Stimulated activated naive CD4-positive, alpha-beta T cell (primary cell): ENCODE measurements at regions not wholly inside any gene's neighbourhood (a gene's known extent, or its start where the extent isn't known, plus 50 kb on each side); places are given as distances from the start of the nearest gene placed in this dataset.
"Not testable (repeated sequence)": the region's sequence is repeated elsewhere in the genome, so short reads cannot be mapped to it uniquely, and the experiment has no call there.

Experiments
- DNase-seq, 6 experiments: peaks; one replicate each; lab custom pipeline; 2025; lab: John Stamatoyannopoulos, UW

DNA sequence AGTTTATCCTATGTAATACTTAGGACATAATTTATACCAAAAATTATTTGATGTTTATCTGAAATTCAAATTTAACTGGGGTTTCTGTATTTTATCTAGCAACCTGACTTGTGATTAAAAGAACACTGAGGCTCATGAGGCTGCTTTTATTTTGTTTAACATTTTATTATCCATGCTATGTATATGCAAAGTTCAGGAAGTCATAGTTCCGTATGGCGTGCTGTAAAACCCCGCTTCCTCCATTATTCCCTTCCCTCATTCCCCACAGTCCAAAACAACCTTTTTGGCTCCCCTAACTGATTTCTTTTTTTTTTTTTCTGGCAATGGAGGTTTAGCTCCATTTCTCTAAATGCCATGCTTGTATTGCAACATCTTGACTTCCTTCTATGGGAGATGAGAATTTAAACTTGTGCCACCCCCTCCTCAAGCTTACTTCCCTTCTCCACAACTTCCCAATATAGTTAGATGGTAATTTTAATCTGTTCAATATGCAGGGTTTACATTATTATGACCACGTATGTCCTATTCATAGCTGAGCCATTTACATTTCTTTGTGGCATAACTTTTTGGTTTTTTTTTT is 138.0 kb upstream of the DNAH14 start:
- no peak for DNase-seq

DNA sequence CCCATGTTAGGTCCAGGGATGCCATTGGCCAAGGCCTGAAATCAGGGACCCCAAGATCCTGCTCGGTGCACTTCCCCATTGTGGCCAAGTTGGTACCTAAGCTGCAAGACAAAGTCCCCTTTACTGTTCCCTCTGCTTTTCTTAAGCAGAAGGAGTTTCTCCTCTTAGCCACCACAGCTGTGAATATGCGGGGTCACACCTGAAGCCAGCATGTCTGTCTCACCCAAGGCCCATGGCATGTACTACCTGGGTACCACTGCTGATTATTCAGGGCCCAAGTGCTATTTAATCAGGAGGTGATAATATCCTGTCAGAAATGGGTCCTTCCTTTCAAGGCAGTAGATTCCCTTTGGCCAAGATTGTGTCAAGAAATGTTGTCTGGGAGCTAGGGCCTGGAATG is 133.9 kb upstream of the DNAH14 start:
- DNase-seq: no peak

DNA sequence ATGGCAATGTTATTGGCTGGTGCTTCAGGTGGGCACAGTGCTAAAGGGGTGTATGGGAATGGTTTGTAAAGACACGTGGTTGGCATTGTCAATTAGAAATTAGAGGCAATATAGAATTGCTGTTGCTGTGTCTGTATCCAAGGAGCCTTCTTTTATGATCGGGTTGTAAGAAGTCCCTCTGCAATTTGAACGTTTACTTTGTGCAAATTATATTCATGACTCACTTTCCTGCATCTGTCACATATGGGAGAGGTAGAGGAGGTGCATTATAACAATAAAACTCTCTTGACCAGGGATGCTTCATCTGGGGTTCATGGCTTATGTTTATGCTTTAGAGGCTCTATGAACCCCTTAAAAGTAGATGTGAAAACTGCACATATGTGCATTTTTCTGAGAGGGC is 130.4 kb upstream of the DNAH14 start:
- no peak for DNase-seq

DNA sequence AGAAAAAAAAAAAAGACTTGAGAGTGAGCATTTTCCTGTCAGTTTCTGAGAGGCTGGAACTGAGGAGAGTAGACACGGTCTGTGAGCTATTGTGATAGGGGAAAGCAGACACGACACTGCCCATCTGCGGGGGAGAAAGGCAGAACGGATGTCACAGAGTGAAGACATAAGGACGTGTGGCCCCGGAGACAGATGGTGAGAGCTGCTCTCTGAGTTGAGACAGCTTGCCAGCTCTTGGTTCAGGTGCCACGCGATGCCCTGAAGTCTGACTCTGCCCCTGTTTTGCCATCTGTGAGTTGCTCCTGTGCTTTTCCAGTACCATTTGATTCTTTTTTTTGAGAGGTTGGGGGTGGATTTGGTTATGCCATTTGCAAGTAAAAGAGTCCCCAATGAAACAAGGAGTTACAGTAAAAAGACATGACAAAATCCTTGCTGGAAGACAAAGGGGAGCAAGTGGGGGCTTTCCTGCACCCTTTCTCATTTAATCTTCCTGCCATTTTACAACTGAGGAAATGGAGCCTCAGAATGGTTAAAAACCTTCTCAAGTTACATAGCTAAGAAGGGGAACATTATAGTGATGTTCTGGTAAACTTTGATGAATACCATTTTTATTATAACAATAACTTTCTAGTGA is 128.9 kb upstream of the DNAH14 start:
- DNase-seq: no peak

DNA sequence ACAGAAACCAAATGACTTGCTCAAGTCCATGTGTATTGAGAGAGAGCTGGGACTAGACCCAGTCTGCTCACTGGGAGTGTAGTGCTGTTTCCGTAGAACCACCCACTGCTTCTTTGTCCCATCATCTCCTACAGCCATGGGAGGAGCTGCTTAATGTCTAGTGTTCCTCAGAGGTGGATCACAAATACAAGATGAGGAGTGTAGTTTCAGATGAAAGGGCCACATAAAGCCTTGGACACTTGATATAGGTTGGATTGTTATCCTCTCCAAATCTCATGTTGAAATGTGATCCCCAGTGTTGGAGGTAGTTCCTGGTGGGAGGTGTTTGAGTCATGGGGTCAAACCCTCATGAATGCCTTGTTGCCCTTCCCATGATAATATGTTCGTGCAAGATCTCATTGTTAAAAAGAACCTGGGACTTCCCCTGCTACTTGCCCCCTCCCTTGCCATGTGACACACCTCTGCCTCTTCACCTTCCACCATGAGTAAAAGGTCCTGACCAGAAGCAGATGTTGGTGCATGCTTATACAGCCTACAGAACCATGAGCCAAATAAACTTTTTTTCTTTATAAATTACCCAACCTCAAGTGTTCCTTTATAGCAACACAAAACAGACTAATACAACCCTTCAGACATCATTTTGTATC is 127.5 kb upstream of the DNAH14 start:
- no peak for DNase-seq

DNA sequence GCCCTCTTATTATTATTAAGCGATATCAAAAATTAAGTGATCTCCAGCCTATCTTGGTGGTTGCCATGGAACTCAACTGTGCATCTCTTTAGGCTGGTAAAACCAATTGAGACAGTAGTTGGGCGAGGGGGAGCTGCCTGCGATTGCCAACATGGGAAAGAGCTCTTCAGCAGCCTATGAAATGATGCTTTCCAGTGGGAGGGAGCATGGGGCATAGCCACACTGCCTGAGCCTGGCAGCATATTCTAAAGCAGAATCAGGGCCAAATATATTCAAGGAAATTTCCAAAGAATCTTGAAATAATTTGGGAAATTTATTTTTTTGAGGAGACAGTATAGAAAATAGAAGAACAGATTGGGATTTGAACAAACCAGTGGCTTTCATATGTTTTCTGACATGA is 126.9 kb upstream of the DNAH14 start:
- DNase-seq: no peak

DNA sequence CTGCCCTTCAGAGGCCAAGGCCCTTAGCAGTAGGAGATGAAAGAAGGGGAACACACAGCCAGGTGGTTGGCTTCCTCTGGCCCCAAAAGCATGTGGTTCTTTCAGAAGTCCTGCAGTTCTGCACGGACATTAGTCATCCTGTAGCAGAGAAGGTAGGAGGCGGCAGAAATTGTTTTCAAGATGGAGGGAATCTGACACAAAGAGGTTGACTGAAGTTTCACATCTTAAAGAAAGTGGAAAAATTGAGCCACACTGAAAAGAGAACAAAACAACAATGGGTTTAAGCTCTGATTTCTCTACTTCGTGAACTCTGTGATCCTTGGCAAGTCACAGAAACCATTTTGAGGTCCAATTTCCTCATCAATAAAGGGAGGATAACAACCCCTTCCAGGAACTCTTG is 125.3 kb upstream of the DNAH14 start:
- DNase-seq: no peak

DNA sequence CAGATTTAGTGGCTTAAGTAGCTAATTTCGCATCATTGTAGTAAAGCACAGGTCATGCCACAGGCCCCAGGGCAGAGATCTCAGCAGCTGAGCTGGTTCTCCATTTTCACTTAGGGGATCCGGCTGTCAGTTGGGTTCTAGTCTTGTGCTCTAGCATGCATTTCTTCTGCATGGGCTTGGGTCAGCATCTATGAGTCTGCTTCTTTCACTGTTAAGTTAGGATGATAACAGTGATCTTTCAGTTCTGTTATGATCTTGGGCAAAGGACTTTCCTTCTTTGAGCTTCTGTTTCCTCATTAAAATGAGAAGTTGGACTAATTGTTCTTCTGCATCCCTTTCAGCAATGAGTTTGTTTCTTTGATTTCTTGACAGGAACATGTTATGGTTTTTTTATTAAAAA is 123.6 kb upstream of the DNAH14 start:
- no peak for DNase-seq

DNA sequence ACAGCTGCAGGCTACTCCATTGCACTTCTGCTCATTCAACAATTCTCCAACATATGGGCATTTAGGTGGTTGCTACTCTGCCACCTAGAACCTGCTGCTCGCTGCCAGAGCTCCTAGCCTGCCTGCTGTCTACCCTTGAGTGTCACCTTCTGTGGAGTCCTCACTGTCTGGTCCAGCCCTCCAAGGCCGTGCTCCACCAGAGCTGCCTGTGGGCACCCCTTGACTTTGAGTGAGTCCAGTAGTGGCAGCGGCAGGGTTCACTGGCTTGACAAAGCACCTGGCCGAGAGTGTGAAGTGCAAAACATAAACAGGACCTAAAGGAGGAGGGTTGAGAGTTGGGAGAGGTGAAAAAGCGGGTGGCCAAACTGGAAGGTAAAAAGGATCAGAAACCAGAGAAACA is 120.3 kb upstream of the DNAH14 start:
- DNase-seq: no peak

DNA sequence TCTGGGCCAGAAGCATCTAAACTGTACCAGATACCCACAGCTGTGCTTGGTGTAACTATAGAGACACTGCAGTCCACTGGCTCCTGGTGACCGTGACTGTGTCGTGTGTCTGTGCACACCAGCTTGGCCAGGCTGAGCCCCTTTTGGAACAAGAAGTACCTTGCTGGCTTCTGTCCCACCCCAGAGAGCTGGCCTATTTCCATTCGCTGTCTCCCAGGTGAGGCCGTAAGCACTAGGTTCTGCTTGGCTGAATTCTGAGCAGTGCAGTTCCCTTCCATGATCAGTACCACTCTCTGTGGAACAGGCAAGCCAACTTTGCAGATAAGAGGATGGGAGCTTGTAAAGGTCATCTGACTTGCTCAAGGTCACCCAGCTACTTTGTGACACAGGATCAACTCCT is 119.9 kb upstream of the DNAH14 start:
- no peak for DNase-seq

DNA sequence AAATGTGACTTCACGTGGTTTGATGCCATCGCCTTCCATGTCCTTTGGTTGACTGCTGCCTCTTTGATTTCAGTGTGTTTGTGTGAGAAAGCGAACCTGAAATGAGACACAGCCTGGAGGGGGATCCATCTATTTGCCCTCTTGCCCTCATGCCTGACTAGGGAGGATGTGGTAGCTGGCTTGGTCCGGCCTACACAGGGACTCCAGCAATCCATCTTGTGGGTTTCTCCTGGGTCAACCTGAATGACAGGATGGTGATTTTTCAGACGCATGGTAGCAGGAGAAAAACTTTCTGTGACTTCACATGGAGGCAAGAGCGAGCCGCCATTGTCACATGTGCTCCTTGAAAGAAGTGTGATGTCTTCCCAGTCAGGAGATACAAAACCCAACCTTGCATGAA is 117.9 kb upstream of the DNAH14 start:
- DNase-seq: no peak

DNA sequence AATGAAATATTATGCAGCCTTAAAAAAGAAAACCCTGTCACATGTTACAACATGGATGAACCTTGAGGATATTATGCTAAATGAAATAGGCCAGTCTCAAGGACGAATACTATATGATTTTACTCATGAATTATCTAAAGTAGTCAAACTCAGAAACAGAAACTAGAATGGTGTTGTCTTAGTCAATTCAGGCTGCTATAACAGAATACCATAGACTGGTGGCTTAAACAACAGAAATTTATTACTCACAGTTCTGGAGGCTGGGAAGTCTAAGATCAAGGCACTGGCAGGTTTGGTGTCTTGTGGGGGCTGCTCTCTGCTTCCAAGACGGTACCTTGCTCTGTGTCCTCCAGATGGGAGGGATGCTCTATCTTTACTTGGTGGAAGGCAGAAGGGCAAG is 113.8 kb upstream of the DNAH14 start:
- no peak for DNase-seq

DNA sequence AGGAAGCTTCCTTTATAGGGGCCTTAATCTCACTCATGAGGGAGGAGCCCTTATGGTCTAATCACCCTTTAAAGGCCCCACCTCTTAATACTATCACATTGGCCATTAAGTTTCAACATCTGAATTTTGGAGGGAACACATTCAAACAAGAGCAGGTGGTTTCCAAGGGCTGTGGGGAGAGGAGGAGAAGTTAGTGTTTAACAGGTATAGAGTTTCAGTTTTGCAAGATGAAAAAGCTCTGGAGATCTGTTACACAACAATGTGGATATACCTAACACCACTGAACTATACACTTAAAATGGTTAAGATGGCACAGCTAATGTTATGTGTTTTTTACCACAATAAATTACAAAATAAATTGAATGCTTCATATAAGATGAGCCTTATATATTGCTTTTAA is 113.4 kb upstream of the DNAH14 start:
- DNase-seq: no peak

DNA sequence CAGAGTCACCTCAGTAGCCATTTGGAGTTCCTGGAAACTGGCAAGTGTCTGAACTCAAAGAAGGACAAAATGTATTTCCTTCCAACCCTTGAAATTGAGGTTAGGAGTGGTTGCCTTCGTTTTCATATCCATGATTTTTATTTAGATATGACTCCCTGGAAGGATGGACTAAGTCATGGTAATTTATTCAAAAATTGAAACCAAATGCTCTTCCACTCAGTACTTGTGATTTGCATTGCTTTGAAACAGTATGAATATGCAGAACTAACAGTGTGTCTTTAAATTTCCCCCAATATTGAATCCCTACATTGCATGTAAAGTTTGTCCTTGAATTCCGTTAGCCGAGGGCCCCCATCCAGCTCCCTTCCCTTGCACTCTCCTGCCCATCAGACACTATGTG is 112.1 kb upstream of the DNAH14 start:
- no peak for DNase-seq

DNA sequence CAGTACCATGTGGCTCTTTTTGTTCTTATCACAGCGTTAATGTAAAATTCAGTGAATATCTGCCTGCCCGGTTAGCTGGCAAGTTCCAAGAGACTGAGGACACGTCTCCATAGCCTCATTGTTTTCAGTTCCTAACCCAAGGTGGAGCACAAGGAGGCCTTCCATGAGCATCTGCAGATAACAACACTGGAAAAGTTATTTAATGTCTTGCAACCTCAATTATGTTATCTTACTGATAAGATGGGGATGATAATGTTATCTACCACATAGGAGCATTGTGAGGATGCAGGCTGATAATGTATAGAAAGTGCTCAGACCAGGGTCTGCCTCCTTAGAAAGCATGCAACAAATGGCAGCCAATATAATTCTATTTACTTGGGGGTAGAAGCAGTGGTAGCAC is 109.6 kb upstream of the DNAH14 start:
- DNase-seq: no peak

DNA sequence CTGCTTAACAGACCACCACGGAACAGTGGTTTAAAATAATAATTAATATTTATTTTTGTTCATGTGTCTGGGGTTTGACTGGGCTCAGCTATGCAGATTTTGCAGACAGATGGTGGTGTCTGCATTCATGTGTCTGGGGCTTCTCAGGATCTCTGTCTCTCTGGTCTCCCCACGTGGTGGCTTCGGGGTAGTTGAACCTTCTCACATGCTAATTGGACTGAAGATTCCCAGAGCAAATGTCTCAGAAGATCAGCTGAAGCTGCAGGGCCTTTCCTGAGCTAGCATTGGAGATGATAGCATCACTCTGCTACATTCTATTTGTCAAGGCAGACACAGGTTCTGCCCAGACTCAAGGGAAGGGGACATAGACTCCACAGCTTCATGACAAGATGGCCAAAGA is 109.1 kb upstream of the DNAH14 start:
- DNase-seq: no peak

DNA sequence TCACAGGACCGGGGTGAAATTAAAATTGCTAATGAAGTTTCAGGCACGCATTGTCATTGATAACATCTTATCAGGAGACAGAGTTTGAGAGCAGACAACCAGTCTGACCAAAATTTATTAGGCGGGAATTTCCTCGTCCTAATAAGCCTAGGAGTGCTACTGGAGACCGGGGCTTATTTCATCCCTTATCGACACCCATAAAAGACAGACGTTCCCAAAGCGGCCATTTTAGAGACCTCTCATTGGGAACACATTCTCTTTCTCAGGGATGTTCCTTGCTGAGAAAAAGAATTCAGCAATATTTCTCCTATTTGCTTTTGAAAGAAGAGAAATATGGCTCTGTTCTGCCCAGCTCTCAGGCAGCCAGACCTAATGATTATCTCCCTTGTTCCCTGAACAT is 107.7 kb upstream of the DNAH14 start:
- not testable (repeated sequence) for DNase-seq

DNA sequence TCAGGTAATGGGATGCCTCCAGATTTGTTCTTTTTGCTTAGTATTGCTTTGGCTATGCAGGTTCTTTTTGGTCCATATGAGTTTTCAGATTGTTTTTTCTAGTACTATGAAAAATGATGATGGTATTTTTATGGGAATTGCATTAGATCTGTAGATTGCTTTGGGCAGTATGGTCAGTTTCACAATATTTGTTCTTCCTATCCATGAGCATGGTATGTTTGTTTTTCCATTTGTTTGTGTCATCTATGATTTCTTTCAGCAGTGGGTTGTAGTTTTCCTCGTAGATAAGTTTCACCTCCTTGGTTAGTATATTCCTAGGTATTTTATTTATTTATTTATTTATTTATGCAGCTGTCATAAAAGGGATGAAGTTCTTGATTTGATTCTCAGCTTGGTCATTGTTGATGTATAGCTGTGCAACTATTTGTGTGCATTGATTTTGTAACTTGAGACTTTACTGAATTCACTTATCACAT is 103.9 kb upstream of the DNAH14 start:
- no peak for DNase-seq

DNA sequence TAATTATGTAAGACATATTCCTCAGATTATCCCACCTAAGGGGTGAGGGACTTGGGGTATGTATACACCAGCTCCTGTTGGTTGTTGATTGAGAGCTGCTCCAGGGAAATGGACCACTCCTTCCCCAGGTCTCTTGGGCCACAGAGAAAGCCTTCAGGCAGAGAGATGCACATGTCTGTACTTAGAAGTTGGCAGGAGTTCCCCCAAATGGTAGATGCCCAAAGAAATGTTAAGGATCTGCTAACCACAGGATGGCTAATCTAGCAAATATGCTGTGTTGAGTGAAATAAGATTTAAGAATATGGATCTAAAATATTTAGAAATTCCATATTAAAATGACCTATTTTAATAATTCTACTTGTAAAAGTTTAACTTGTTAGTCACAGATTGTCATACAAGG is 100.8 kb upstream of the DNAH14 start:
- DNase-seq: no peak

DNA sequence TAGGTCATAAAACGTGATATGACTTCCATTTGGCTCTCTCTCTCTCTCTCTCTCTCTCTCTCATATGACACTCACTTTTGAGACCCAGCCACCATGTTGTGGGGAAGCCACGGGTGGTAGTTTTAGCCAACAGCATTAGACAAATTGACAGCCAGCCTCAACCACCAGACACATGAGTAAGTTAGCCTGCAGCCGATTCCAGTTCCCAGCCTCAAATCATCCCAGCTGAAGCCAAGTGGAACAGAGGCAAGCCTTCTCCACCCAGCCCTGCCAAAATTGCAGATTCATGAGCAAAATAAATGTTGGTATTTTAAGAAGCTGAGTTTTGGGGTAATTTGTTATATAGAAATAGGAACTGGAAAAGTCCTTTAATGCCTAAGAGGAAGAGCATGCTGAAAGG is 98.0 kb upstream of the DNAH14 start:
- no peak for DNase-seq

DNA sequence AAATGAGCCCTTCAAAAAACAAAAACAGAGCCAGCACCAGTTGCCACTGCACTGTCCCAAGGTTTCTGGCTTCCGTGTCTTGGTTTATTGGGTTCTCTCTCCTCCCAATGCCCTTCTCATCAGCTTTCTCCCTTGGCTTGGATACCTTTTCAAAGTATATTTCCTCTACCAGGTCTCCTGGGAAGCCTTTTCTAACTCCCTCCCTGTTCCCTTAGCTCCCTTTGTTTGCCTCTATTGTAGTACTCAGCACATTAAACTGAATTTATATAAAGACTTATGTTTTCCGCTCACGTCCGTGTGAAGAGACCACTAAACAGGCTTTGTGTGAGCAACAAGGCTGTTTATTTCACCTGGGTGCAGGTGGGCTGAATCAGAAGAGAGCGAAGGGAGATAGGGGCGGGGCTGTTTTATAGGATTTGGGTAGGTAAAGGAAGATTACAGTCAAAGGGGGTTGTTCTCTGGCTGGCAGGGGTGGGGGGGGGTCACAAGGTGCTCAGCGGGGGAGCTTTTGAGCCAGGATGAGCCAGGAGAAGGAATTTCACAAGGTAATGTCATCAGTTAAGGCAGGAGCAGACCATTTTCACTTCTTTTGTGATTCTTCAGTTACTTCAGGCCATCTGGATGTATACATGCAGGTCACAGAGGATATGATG is 89.7 kb upstream of the DNAH14 start:
- DNase-seq: not testable (repeated sequence)

DNA sequence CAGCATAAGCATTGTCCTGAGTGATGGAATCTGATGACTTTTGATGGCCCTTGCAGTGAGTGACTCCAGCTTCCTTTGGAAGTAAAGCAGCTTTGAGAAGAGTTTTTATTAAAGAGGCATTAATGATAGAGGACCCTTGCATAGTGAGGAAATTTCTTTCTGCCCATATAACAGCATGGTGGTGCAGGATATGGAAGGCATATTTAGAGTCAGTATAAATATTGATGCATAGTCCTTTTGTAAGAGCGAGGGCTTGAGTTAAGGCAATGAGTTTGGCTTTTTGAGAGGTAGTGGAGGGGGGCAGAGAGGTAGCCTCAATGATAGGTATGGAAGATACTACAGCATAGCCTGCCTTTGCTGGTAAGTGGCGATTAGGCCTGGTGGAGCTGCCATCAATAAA is 87.7 kb upstream of the DNAH14 start:
- not testable (repeated sequence) for DNase-seq
